ENCODE measurements at regions not wholly inside any gene's neighbourhood (a gene's known extent, or its start where the extent isn't known, plus 50 kb on each side); places are given as distances from the start of the nearest gene placed in this dataset.

- H3K27me3 ChIP-seq (ENCODE audit: control insufficient read depth in 1 of 2, insufficient read depth in 2 of 2, low read length in 2 of 2): no peaks in the 10 kb centered on the region
- H3K9me3 ChIP-seq (ENCODE audit: low read length): no peaks in the 10 kb centered on the region
- H3K9ac ChIP-seq (ENCODE audit: low read length): no peak overlapping the region
- no peak overlapping the region for H3K27ac ChIP-seq (ENCODE audit: low read depth, low read length)
- no peak overlapping the region for H3K4me3 ChIP-seq (ENCODE audit: low read depth in 1 of 2, low read length in 2 of 2)
- no peaks in the 10 kb centered on the region for H3K4me1 ChIP-seq (ENCODE audit: insufficient read depth, low read length)
- H3K36me3 ChIP-seq (ENCODE audit: insufficient read depth, low read length): no peaks in the 10 kb centered on the region
These were observed 560.5 kb downstream of the HAO1 start for GRCh38 chr20:7379621-7380220.

DNA sequence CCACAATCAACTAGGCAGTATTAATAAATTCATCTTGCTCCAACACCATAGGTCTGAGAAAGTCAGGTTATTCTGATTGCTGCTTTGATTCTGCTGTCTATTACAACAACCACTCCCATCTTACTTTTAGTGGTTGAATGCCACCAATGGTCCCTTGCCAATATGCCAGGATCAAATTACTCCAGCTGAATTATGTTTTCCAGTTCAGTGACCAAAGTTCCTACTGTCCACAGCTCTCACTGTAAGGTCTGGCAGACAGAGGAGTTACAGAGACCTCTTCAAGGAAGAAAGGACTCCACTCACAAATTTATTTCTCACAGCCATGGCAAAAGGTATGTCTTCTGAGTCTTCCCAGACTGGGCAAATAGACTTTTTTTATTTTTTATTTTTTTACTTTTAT lies 557.0 kb downstream of the HAO1 start:
- no peaks in the 10 kb centered on the region for H3K4me1 ChIP-seq (ENCODE audit: insufficient read depth, low read length)
- H3K27ac ChIP-seq (ENCODE audit: low read depth, low read length): no peak overlapping the region
- H3K9me3 ChIP-seq (ENCODE audit: low read length): no peaks in the 10 kb centered on the region
- no peak overlapping the region for H3K9ac ChIP-seq (ENCODE audit: low read length)
- no peaks in the 10 kb centered on the region for H3K27me3 ChIP-seq (ENCODE audit: control insufficient read depth in 1 of 2, insufficient read depth in 2 of 2, low read length in 2 of 2)
- H3K4me3 ChIP-seq (ENCODE audit: low read depth in 1 of 2, low read length in 2 of 2): no peak overlapping the region
- H3K36me3 ChIP-seq (ENCODE audit: insufficient read depth, low read length): no peaks in the 10 kb centered on the region

- H3K9ac ChIP-seq (ENCODE audit: low read length): no peak overlapping the region
- no peaks in the 10 kb centered on the region for H3K9me3 ChIP-seq (ENCODE audit: low read length)
- H3K4me1 ChIP-seq (ENCODE audit: insufficient read depth, low read length): no peaks in the 10 kb centered on the region
- H3K27me3 ChIP-seq (ENCODE audit: control insufficient read depth in 1 of 2, insufficient read depth in 2 of 2, low read length in 2 of 2): no peaks in the 10 kb centered on the region
- H3K27ac ChIP-seq (ENCODE audit: low read depth, low read length): no peak overlapping the region
- H3K4me3 ChIP-seq (ENCODE audit: low read depth in 1 of 2, low read length in 2 of 2): no peak overlapping the region
- H3K36me3 ChIP-seq (ENCODE audit: insufficient read depth, low read length): no peaks in the 10 kb centered on the region
These were observed 552.5 kb downstream of the HAO1 start for GRCh38 chr20:7387638-7388193.

- Histone ChIP-seq H3K4me3 (ENCODE audit: low read depth in 1 of 2, low read length in 2 of 2) (no peak overlapping the region), H3K9me3 (ENCODE audit: low read length) (no peaks in the 10 kb centered on the region), H3K36me3 (ENCODE audit: insufficient read depth, low read length) (no peaks in the 10 kb centered on the region), H3K27ac (ENCODE audit: low read depth, low read length) (no peak overlapping the region), H3K4me1 (ENCODE audit: insufficient read depth, low read length) (no peaks in the 10 kb centered on the region), H3K9ac (ENCODE audit: low read length) (no peak overlapping the region), H3K27me3 (ENCODE audit: control insufficient read depth in 1 of 2, insufficient read depth in 2 of 2, low read length in 2 of 2) (no peaks in the 10 kb centered on the region)
These were observed 551.0 kb downstream of the HAO1 start for GRCh38 chr20:7389216-7389615.

DNA sequence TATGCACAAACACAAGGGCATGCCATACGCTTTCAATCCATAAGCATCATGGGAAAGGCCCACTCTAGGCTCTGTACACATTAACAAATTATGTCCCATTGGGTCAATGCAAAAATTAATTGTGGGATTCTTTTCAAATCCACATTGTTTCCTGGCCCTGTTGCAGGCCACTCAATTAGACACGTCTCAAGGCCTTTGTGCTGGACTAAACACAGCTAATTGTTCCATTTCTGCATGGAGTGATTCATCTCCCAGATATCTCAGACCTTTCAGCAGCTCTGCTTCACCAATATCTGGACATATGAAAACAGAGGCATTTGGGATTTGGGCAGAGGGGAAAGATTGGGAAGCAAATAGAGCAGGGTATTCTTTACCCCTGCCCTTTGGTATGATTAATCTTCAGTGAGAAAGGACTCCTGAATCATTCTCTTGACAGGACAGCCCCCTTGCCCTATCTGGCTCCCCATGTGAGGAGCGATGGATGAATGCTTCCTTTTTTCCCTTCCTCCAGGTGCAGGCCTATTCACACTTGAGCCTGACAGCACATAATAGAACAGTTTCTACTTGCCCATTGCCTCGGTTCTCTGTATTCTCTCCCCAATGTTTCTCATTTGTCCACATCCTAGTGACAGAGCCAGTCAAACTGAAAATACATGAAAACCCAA lies 547.6 kb downstream of the HAO1 start:
- Histone ChIP-seq H3K4me3 (ENCODE audit: low read depth in 1 of 2, low read length in 2 of 2) (no peak overlapping the region), H3K9ac (ENCODE audit: low read length) (no peak overlapping the region), H3K36me3 (ENCODE audit: insufficient read depth, low read length) (no peaks in the 10 kb centered on the region), H3K27me3 (ENCODE audit: control insufficient read depth in 1 of 2, insufficient read depth in 2 of 2, low read length in 2 of 2) (no peaks in the 10 kb centered on the region), H3K9me3 (ENCODE audit: low read length) (no peaks in the 10 kb centered on the region), H3K4me1 (ENCODE audit: insufficient read depth, low read length) (no peaks in the 10 kb centered on the region), H3K27ac (ENCODE audit: low read depth, low read length) (no peak overlapping the region)

GRCh38 chr20:7399114-7399513 lies 541.1 kb downstream of the HAO1 start:
- Histone ChIP-seq H3K27ac (ENCODE audit: low read depth, low read length) (no peak overlapping the region), H3K27me3 (ENCODE audit: control insufficient read depth in 1 of 2, insufficient read depth in 2 of 2, low read length in 2 of 2) (no peaks in the 10 kb centered on the region), H3K9me3 (ENCODE audit: low read length) (no peaks in the 10 kb centered on the region), H3K9ac (ENCODE audit: low read length) (no peak overlapping the region), H3K4me1 (ENCODE audit: insufficient read depth, low read length) (no peaks in the 10 kb centered on the region), H3K4me3 (ENCODE audit: low read depth in 1 of 2, low read length in 2 of 2) (no peak overlapping the region), H3K36me3 (ENCODE audit: insufficient read depth, low read length) (no peaks in the 10 kb centered on the region)

DNA sequence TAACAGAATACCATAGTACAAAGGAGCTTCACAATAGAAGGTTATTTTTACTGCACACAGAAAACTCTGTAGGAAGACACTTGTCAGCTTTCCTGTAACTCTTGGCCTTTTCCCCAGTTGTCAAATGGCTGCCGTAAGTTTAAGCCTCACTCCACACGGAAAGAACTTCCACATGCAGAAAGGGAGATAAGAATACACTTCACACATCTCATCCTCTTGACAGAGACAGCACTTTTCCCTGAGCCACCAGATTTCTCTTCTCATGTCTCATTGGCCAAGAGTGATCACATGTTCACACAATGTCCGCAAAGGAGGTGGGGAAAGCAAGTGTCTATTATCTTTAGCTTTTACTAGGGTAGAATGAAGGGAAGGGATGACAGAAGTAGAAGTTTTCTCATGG lies 540.7 kb downstream of the HAO1 start:
- Histone ChIP-seq H3K9ac (ENCODE audit: low read length) (no peak overlapping the region), H3K9me3 (ENCODE audit: low read length) (no peaks in the 10 kb centered on the region), H3K27ac (ENCODE audit: low read depth, low read length) (no peak overlapping the region), H3K27me3 (ENCODE audit: control insufficient read depth in 1 of 2, insufficient read depth in 2 of 2, low read length in 2 of 2) (no peaks in the 10 kb centered on the region), H3K4me3 (ENCODE audit: low read depth in 1 of 2, low read length in 2 of 2) (no peak overlapping the region), H3K36me3 (ENCODE audit: insufficient read depth, low read length) (no peaks in the 10 kb centered on the region), H3K4me1 (ENCODE audit: insufficient read depth, low read length) (no peaks in the 10 kb centered on the region)

DNA sequence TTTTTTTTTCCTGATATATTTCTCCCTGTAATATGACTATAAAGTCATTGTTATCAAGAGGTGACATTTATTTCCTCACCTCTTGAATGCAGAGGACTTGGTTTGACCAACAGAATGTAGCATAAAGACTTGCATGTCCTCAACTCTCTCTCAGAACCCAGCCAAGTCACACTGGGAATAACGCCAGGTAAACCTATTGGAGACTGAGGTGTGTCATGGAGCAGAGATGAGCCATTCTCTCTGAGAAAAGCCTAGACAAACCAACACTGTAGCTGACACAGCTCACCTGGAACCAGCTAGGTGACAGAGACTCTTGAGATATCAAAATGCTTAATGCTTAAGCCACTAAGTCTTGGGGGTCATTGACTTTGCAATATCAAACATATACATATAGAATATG lies 533.6 kb downstream of the HAO1 start:
- H3K4me3 ChIP-seq (ENCODE audit: low read depth in 1 of 2, low read length in 2 of 2): no peak overlapping the region
- no peak overlapping the region for H3K27ac ChIP-seq (ENCODE audit: low read depth, low read length)
- H3K36me3 ChIP-seq (ENCODE audit: insufficient read depth, low read length): no peaks in the 10 kb centered on the region
- H3K9ac ChIP-seq (ENCODE audit: low read length): no peak overlapping the region
- H3K9me3 ChIP-seq (ENCODE audit: low read length): no peaks in the 10 kb centered on the region
- peaks cover 6% of the 10 kb centered on the region for H3K4me1 ChIP-seq (ENCODE audit: insufficient read depth, low read length)
- no peaks in the 10 kb centered on the region for H3K27me3 ChIP-seq (ENCODE audit: control insufficient read depth in 1 of 2, insufficient read depth in 2 of 2, low read length in 2 of 2)

DNA sequence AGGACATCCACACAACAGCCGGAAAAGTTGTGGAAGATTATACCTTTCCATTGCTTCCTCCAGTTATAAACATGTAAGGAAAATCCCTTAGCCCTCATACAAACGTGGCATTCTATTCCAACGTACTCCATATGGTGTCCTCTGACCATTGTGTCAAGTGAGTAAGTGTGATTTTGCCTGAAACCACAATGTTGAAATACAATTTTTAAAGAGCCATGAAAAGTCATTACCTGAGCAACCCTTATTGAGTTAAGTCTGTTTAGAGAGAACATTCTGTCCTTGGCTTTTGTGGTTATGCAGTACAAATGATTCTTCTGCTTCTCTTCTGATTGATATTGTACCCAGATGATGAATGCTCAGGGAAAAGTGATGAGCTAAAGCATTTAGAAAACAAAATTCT lies 530.1 kb downstream of the HAO1 start:
- Histone ChIP-seq H3K36me3 (ENCODE audit: insufficient read depth, low read length) (no peaks in the 10 kb centered on the region), H3K27ac (ENCODE audit: low read depth, low read length) (no peak overlapping the region), H3K4me1 (ENCODE audit: insufficient read depth, low read length) (peaks cover 6% of the 10 kb centered on the region), H3K27me3 (ENCODE audit: control insufficient read depth in 1 of 2, insufficient read depth in 2 of 2, low read length in 2 of 2) (no peaks in the 10 kb centered on the region), H3K9ac (ENCODE audit: low read length) (no peak overlapping the region), H3K4me3 (ENCODE audit: low read depth in 1 of 2, low read length in 2 of 2) (no peak overlapping the region), H3K9me3 (ENCODE audit: low read length) (no peaks in the 10 kb centered on the region)

DNA sequence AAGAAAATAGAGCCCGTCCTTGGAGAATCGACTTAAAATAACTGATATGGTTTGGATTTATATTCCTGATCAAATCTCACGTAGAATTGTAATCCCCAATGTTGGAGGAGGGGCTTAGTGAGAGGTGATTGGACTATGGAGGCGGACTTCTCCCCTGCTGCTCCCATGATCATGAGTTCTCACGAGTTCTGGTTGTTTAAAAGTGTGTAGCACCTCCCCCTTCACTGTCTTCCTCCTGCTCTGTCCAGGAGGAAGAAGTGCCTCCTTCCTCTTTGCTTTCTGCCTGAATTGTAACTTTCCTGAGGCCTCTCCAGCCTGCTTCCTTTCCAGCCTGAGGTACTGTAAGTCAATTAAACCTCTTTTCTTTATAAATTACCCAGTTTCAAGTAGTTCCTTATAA lies 529.2 kb downstream of the HAO1 start:
- H3K4me3 ChIP-seq (ENCODE audit: low read depth in 1 of 2, low read length in 2 of 2): no peak overlapping the region
- H3K9ac ChIP-seq (ENCODE audit: low read length): no peak overlapping the region
- H3K9me3 ChIP-seq (ENCODE audit: low read length): no peaks in the 10 kb centered on the region
- no peak overlapping the region for H3K27ac ChIP-seq (ENCODE audit: low read depth, low read length)
- no peaks in the 10 kb centered on the region for H3K27me3 ChIP-seq (ENCODE audit: control insufficient read depth in 1 of 2, insufficient read depth in 2 of 2, low read length in 2 of 2)
- no peaks in the 10 kb centered on the region for H3K36me3 ChIP-seq (ENCODE audit: insufficient read depth, low read length)
- H3K4me1 ChIP-seq (ENCODE audit: insufficient read depth, low read length): peaks cover 6% of the 10 kb centered on the region

DNA sequence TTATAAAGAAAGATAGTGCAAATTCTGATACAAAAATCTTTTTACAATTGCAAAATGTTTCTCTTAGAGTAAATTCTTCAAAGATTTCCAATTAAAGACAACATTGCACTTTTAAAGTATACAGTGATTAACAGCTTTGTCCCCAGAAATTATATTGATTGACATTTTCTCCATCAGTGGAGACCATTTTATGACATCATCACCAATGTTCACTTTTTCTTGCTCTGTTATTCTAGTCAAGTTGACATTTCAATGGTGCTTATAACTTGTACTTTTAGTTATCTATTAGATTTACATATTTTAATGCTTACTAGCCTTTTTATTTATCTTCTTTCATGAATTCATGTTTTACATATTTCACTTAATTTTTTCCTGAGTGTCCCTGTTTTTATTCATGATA lies 524.8 kb downstream of the HAO1 start:
- Histone ChIP-seq H3K27ac (ENCODE audit: low read depth, low read length) (no peak overlapping the region), H3K4me1 (ENCODE audit: insufficient read depth, low read length) (no peaks in the 10 kb centered on the region), H3K36me3 (ENCODE audit: insufficient read depth, low read length) (no peaks in the 10 kb centered on the region), H3K9me3 (ENCODE audit: low read length) (no peaks in the 10 kb centered on the region), H3K4me3 (ENCODE audit: low read depth in 1 of 2, low read length in 2 of 2) (no peak overlapping the region), H3K9ac (ENCODE audit: low read length) (no peak overlapping the region), H3K27me3 (ENCODE audit: control insufficient read depth in 1 of 2, insufficient read depth in 2 of 2, low read length in 2 of 2) (no peaks in the 10 kb centered on the region)

DNA sequence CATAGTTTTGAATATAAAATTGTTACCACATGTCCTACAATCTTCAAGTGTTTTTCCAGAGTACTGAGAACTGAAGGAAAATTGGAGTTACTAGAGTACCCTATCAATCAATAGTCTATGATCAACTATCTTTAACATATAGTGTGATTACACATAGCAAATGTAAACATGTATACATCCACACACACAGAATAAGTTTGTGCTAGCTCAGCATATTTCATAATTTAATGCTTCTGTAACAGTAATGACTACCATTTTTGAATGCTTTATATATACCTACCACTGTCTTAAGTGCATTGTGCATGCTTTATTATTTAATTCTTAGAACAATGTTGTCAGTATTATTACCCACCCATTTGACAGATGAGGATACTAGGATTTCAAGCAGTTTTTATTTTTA lies 523.9 kb downstream of the HAO1 start:
- Histone ChIP-seq H3K9me3 (ENCODE audit: low read length) (no peaks in the 10 kb centered on the region), H3K4me1 (ENCODE audit: insufficient read depth, low read length) (no peaks in the 10 kb centered on the region), H3K9ac (ENCODE audit: low read length) (no peak overlapping the region), H3K4me3 (ENCODE audit: low read depth in 1 of 2, low read length in 2 of 2) (no peak overlapping the region), H3K36me3 (ENCODE audit: insufficient read depth, low read length) (no peaks in the 10 kb centered on the region), H3K27ac (ENCODE audit: low read depth, low read length) (no peak overlapping the region), H3K27me3 (ENCODE audit: control insufficient read depth in 1 of 2, insufficient read depth in 2 of 2, low read length in 2 of 2) (no peaks in the 10 kb centered on the region)

All from muscle layer of colon (tissue), 2 donors.